A673 (cell line): ENCODE measurements at regions not wholly inside any gene's neighbourhood (a gene's known extent, or its start where the extent isn't known, plus 50 kb on each side); places are given as distances from the start of the nearest gene placed in this dataset. TPM values are rescaled to one million over a fixed set of nuclear protein-coding genes. Genes with fewer than 3 reads are reported as not detected.
A peak's percentile ranks its signal among the peaks of the same experiment; 100 is the strongest.

Experiments used
- BruUV-seq: library from RNA; stranded (reverse); fragments of 400-500 nt; replicated peaks from 2 replicates; lab custom pipeline; 2021; lab: Mats Ljungman, UMichigan
- CTCF ChIA-PET: fragments of 300-600 bp; sonication (Branson Sonifier 250); formaldehyde crosslinking; loops from one replicate; lab custom pipeline; 2022; ENCODE audit warnings: antibody characterized with exemption; lab: Charles Lee
- POLR2A ChIA-PET: fragments of 300-600 bp; sonication (Branson Sonifier 250); formaldehyde crosslinking; loops from one replicate; lab custom pipeline; 2022; ENCODE audit warnings: antibody characterized with exemption; ENCODE audit not compliant: low non-redundant PET; lab: Charles Lee
- DNase-seq: peaks from one replicate; pipeline ENCODE4 v3.0.0-alpha.2; 2015; ENCODE audit warnings: low spot score
- H3K27ac ChIP-seq: fragments of 200-600 bp; sonication (generic); 2 replicates; pipeline ENCODE4 v1.5.1; 2016; ENCODE audit warnings: mixed run types, low read depth, mild to moderate bottlenecking, mixed read lengths, antibody characterized with exemption, low read length; ENCODE audit not compliant: poor library complexity, severe bottlenecking
- H3K27me3 ChIP-seq: fragments of 200-600 bp; sonication (generic); replicated peaks from 2 replicates; pipeline ENCODE4 v1.6.1; 2017; ENCODE audit warnings: mixed run types, low read depth, mild to moderate bottlenecking, mixed read lengths, antibody characterized with exemption, low read length; ENCODE audit not compliant: insufficient read depth, poor library complexity
- H3K36me3 ChIP-seq: fragments of 200-600 bp; sonication (generic); 2 replicates; pipeline ENCODE4 v1.6.1; 2016; ENCODE audit warnings: mixed run types, mild to moderate bottlenecking, mixed read lengths, antibody characterized with exemption, low read length; ENCODE audit not compliant: insufficient read depth, poor library complexity, severe bottlenecking
- H3K4me1 ChIP-seq: fragments of 200-600 bp; sonication (generic); 2 replicates; pipeline ENCODE4 v1.6.1; 2017; ENCODE audit warnings: mixed run types, mild to moderate bottlenecking, mixed read lengths, antibody characterized with exemption, low read length; ENCODE audit not compliant: insufficient read depth, poor library complexity, severe bottlenecking
- H3K4me3 ChIP-seq: fragments of 200-600 bp; sonication (generic); 2 replicates; pipeline ENCODE4 v1.5.1; 2016; ENCODE audit warnings: low read depth, mixed run types, mild to moderate bottlenecking, mixed read lengths, low read length; ENCODE audit not compliant: poor library complexity, severe bottlenecking
- H3K9me3 ChIP-seq: fragments of 200-600 bp; sonication (generic); 2 replicates; pipeline ENCODE4 v1.6.1; 2016; ENCODE audit warnings: mixed run types, low read depth, mild to moderate bottlenecking, mixed read lengths, antibody characterized with exemption, low read length; ENCODE audit not compliant: poor library complexity, severe bottlenecking
- CTCF ChIP-seq: fragments of 300-800, 200-600 bp; sonication (generic); conservative IDR thresholded peaks from 2 replicates; pipeline ENCODE4 v1.5.1; 2017; ENCODE audit warnings: low read depth, mild to moderate bottlenecking, antibody characterized with exemption, low read length, moderate library complexity, mixed read lengths
- EZH2 ChIP-seq: fragments of 200-600 bp; sonication (generic); IDR thresholded peaks from 2 replicates; pipeline ENCODE4 v1.6.1; 2017; ENCODE audit warnings: borderline replicate concordance, low read depth, mild to moderate bottlenecking, mixed read lengths, antibody characterized with exemption, low read length; ENCODE audit not compliant: poor library complexity, severe bottlenecking
- intact Hi-C: fragments of 100-400 bp; cut with micrococcal nuclease; formaldehyde crosslinking; loops from one replicate; pipeline ENCODE4 v1.10.0; 2022; ENCODE audit not compliant: unreplicated experiment
- microRNA-seq: library from miRNA; unstranded; fragments of <30 nt; microRNA quantifications from one replicate; pipeline ENCODE4 v1.2.0, GENCODE V29; 2021

GRCh38 chr2:64403426-64403825 is 50.5 kb upstream of the LGALSL start:
- ChIA-PET POLR2A (interaction anchor here (0.6 kb wide), 1 partner anchor 381 kb away, joined by 3 read pairs; no protein-coding TSS in a partner anchor), CTCF (no interaction called here)
- no peak overlapping the region for H3K4me3 ChIP-seq
- H3K27me3 ChIP-seq = no peaks in the 10 kb centered on the region
- DNase-seq = no peak
- no TSS peak for BruUV-seq
- no peaks in the 10 kb centered on the region for H3K9me3 ChIP-seq
- no peaks in the 10 kb centered on the region for H3K36me3 ChIP-seq
- intact Hi-C loops = no loop called here
- peaks cover 19% of the 10 kb centered on the region for H3K4me1 ChIP-seq
- TF ChIP-seq EZH2 = no peak
- TF ChIP-seq CTCF = no peak
- H3K27ac ChIP-seq = peak overlapping the region; percentile 81

- Histone ChIP-seq H3K4me1 (peaks cover 19% of the 10 kb centered on the region), H3K27me3 (no peaks in the 10 kb centered on the region), H3K9me3 (no peaks in the 10 kb centered on the region), H3K27ac (peak overlapping the region; percentile 81), H3K36me3 (no peaks in the 10 kb centered on the region), H3K4me3 (no peak overlapping the region)
- intact Hi-C loops = no loop called here
- peak; percentile 78 for DNase-seq
- BruUV-seq = no TSS peak
- ChIA-PET POLR2A (interaction anchor here (0.5 to 0.6 kb wide), 2 partner anchors 382 to 590 kb away, joined by 3 to 4 read pairs; no protein-coding TSS in a partner anchor), CTCF (no interaction called here)
- TF ChIP-seq EZH2 (no peak), CTCF (no peak)
Measured at GRCh38 chr2:64404002-64404731, 49.8 kb upstream of the LGALSL start.

Small RNA genes lying in the stretch of these regions (microRNA-seq; reads per million reads assigned to microRNA genes)
- gene MIR4433A (not detected), gene MIR4433B (not detected)
